ENCODE measurements at regions not wholly inside any gene's neighbourhood (a gene's known extent, or its start where the extent isn't known, plus 50 kb on each side); places are given as distances from the start of the nearest gene placed in this dataset.

GRCh38 chr4:22099896-22100295 lies 151.3 kb upstream of the KCNIP4 start:
- DNase-seq (ENCODE audit: low read depth) = peak; percentile 8

GRCh38 chr4:22097596-22097995 lies 149.0 kb upstream of the KCNIP4 start:
- no peak for DNase-seq (ENCODE audit: low read depth)

- DNase-seq (ENCODE audit: low read depth) = no peak
These were observed 145.6 kb upstream of the KCNIP4 start for GRCh38 chr4:22094217-22094616.

- DNase-seq (ENCODE audit: low read depth) = no peak
These were observed 144.6 kb upstream of the KCNIP4 start for GRCh38 chr4:22093126-22093525.

GRCh38 chr4:22091906-22092305 lies 143.3 kb upstream of the KCNIP4 start:
- DNase-seq (ENCODE audit: low read depth) = no peak

GRCh38 chr4:22091352-22091717 lies 142.8 kb upstream of the KCNIP4 start:
- no peak for DNase-seq (ENCODE audit: low read depth)

GRCh38 chr4:22090661-22091351 lies 142.2 kb upstream of the KCNIP4 start:
- DNase-seq (ENCODE audit: low read depth) = no peak

- peak; percentile 3 for DNase-seq (ENCODE audit: low read depth)
These were observed 129.0 kb upstream of the KCNIP4 start for GRCh38 chr4:22077571-22077970.

GRCh38 chr4:22072726-22073125 lies 124.2 kb upstream of the KCNIP4 start:
- no peak for DNase-seq (ENCODE audit: low read depth)

GRCh38 chr4:22072240-22072639 lies 123.7 kb upstream of the KCNIP4 start:
- no peak for DNase-seq (ENCODE audit: low read depth)

- peak; percentile 12 for DNase-seq (ENCODE audit: low read depth)
These were observed 123.2 kb upstream of the KCNIP4 start for GRCh38 chr4:22071749-22072148.

- no peak for DNase-seq (ENCODE audit: low read depth)
These were observed 121.7 kb upstream of the KCNIP4 start for GRCh38 chr4:22070256-22070655.

- no peak for DNase-seq (ENCODE audit: low read depth)
These were observed 115.0 kb upstream of the KCNIP4 start for GRCh38 chr4:22063613-22064012.

- DNase-seq (ENCODE audit: low read depth) = no peak
These were observed 114.1 kb upstream of the KCNIP4 start for GRCh38 chr4:22062676-22063075.

- no peak for DNase-seq (ENCODE audit: low read depth)
These were observed 107.4 kb upstream of the KCNIP4 start for GRCh38 chr4:22055954-22056353.

- DNase-seq (ENCODE audit: low read depth) = no peak
These were observed 103.5 kb upstream of the KCNIP4 start for GRCh38 chr4:22052076-22052475.

- no peak for DNase-seq (ENCODE audit: low read depth)
These were observed 99.8 kb upstream of the KCNIP4 start for GRCh38 chr4:22048323-22048722.

GRCh38 chr4:22047793-22048192 lies 99.2 kb upstream of the KCNIP4 start:
- DNase-seq (ENCODE audit: low read depth) = no peak

GRCh38 chr4:22045051-22045630 lies 96.6 kb upstream of the KCNIP4 start:
- no peak for DNase-seq (ENCODE audit: low read depth)

GRCh38 chr4:22031423-22031822 lies 82.9 kb upstream of the KCNIP4 start:
- no peak for DNase-seq (ENCODE audit: low read depth)

GRCh38 chr4:22030881-22031280 lies 82.3 kb upstream of the KCNIP4 start:
- no peak for DNase-seq (ENCODE audit: low read depth)

GRCh38 chr4:22030307-22030706 lies 81.7 kb upstream of the KCNIP4 start:
- DNase-seq (ENCODE audit: low read depth) = no peak

GRCh38 chr4:22029803-22030202 lies 81.2 kb upstream of the KCNIP4 start:
- no peak for DNase-seq (ENCODE audit: low read depth)

- DNase-seq (ENCODE audit: low read depth) = no peak
These were observed 72.5 kb upstream of the KCNIP4 start for GRCh38 chr4:22021106-22021505.
